GM21723 (cell line): ENCODE measurements at regions not wholly inside any gene's neighbourhood (a gene's known extent, or its start where the extent isn't known, plus 50 kb on each side); places are given as distances from the start of the nearest gene placed in this dataset.
"Not testable (repeated sequence)": the region's sequence is repeated elsewhere in the genome, so short reads cannot be mapped to it uniquely, and the experiment has no call there.

Source experiments
- ATAC-seq: cut with Tn5 transposase; IDR thresholded peaks from one replicate; pipeline ENCODE4 v1.9.1; 2021; ENCODE audit warnings: mild to moderate bottlenecking, moderate library complexity; ENCODE audit not compliant: unreplicated experiment

DNA sequence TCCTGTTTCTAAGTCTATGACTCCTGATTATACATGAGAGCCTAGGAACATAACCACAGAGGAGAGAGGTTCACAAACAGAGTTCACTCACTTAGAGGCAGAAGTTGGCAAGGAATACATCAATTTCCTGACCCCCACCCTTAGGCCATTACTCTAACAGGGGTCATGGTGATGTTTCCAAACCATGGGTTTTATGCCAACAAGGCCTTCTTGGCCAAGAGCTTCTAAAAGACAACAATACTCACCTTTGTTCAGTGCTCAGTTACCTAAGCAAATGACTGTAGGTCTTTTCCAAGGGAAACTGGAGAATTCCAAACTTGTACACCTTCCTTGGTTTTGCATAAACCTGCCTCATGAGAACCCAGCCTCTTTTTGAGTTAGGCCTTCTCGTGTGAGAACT is 52.6 kb downstream of the ERICH4 start:
- ATAC-seq = no peak

DNA sequence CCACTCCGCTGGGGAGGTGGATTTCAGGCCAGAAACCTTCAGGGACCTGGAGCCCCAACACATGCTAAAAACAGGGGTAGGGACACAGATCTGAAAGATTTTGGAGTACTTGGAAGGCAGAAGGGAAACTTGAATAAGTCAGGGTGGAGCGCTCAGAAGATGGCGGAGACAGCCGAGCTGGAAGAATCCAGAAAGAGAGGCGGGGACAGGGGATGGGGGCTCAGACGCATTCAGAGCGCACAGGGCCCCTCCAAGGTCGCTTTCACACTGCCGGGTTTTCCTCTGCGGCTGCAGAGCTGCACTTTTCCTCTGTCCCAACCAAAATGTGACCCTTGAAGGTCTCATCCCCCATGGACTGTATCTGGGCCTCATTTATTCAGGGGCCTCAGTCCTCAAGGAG is 56.9 kb downstream of the ERICH4 start:
- ATAC-seq = no peak

DNA sequence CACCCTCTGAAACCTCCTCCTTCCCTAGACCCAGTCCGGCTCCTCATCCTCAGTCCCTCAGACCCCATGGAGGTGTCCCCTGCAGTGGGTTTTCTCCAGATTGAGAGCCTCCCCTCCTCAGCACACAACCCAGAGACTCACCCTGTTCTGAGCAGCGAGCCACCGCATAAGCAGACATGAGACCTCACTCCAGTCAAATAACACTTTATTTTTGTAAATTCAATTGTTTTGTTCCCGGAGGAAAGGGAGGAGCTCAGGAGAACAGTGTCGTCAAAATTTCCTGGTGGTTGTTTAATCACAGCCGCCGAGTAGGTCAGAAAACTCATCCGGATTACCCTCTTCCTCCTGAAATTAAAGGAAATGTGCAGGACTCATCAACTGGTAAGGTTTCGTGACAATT is 57.5 kb downstream of the ERICH4 start:
- ATAC-seq = no peak

DNA sequence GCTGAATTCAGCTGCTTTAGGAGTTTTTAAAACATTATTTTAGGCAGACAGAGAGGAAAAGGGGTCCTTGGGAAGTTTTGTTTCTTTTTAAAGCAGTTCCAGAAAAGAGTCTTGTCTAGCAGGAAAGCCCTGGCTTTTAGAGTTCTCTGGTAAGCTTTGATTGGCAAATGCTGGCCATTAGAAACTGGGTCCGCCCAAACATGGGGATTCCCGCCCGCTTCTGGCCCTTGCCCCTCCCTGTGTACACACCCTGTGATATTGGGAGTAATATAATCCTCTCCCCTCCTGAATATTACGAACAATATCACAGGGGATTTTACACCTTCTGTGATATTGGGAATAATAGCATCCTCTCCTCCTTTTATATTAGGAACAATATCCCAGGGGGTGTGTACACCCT is 58.9 kb downstream of the ERICH4 start:
- ATAC-seq = no peak

DNA sequence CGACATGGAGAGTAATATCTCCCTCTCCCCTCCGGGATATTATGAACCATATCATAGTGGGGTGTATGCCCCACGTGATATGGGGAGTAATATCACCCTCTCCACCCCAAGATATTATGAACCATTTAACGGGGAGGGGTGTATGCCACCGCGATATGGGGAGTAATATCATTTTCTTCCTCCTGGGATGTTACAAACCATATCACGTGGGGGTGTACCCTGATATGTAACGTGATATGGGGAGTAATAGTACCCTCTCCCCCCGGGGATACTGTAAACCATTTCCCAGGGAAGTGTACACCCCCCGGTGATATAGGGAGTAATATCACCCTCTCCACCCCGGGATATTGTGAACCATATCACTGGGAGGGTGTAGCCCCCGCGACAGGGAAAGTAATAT is 62.1 kb downstream of the ERICH4 start:
- ATAC-seq = no peak

DNA sequence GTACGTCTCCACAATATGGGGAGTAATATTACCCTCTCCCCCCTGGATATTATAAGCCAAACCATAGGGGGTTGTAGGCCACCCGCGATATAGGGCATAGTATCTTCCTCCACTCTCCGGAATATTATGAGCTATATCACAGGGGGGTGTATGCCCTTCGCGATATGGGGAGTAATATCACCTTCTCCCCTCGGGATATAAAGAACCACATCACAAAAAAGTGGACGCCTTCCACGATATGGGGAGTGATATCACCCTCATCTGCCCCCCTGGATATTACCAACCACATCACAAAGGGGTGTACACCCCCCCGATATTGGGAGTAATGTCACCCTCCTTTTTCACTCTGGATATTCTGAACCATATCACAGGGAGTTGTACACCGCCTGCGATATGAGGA is 65.5 kb upstream of the CEACAM21 start:
- no peak for ATAC-seq

DNA sequence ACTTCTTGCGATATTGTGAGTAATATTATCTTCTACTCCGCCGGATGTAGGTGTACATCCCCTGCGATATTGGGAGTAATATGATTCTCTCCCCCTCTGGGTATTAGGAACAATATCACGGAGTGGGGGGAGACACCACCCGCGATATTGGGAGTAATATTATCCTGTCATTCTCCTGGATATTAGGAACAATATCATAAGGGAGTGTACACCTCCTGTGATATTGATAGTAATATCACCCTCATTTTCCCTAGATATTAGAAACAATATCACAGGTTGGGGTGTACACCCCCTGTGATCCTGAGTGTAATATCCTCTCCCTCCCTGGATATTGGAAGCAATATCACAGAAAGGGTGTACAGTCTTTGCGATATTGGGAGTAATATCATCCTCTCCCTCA is 64.3 kb upstream of the CEACAM21 start:
- no peak for ATAC-seq

DNA sequence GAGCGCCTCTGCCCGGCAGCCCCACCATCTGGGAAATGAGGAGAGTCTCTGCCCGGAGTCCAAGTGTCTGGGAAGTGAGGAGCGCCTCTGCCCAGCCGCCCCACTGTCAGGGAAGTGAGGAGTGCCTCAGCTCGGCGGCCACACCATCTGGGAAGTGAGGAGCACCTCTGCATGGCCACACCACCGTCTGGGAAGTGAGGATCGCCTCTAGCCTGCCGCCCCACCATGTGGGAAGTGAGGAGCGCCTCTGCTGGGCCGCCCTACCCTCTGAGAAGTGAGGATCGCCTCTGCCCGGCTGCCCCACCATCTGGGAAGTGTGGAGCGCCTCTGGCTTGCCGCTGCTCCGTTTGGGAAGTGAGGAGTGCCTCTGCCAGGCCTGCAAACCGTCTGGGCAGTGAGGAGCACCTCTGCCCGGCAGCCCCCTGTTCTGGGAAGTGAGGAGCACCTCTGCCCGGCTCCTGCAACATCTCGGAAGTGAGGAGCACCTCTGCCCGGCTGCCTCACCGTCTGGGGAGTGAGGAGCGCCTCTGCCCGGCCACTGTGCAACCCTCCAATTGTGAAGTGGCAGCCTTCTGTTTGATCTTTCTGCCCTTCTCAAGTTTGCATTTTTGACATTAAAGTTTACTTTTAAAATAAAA is 60.8 kb upstream of the CEACAM21 start:
- ATAC-seq = no peak

DNA sequence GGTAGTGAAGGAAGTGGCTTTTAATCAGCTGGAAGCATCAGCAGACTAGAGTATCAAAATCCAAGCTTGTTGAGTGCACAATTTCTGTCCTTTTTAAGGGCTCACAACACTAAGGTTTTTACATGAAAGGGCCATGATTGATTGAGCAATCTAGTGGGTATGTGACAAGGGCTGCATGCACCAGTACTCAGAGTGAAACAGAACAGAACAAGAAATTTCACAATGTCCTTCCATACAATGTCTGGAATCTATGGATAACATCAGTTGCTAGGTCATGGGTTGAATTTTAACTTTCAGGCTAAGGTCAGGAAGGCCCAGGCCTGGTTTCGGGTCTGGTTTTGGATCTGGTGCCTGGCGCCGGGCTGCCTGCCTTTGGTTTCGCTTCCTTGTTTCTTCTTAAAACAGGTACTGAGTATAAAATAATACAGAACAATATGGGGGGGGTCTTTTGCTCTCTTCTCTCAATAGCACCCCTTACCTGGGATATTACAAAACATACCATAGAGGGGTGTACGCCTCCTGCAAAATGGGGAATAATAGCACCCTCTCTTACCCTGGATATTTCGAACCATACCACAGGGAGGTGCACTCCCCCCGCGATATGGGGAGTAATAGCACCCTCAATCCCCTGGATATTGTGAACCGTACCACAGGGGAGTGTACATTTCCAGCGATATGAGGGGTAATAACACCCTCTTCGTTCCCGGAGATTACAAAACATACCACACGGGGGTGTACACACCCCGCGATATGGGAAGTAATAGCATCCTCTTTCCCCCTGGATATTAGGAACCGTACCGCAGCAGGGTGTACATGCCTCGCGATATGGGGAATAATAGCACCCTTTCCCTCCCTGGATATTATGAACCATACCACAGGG is 59.4 kb upstream of the CEACAM21 start:
- not testable (repeated sequence) for ATAC-seq

DNA sequence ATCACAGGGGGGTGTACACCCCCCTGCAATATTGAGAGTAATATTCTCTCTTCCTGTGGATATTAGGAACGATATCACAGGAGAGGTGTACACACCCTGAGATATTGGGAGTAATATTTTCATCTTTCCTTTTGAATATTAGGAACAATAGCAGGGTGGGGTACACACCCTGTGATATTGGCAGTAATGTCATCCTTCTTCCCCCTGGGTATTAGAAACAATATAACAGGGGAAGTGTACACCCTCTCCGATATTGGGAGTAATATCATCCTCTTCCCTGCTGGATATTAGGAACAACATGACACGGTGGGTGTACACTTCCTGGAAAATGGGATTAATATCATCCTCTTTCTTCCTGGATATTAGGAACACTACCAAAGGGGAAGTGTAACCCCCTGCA is 57.8 kb upstream of the CEACAM21 start:
- no peak for ATAC-seq

DNA sequence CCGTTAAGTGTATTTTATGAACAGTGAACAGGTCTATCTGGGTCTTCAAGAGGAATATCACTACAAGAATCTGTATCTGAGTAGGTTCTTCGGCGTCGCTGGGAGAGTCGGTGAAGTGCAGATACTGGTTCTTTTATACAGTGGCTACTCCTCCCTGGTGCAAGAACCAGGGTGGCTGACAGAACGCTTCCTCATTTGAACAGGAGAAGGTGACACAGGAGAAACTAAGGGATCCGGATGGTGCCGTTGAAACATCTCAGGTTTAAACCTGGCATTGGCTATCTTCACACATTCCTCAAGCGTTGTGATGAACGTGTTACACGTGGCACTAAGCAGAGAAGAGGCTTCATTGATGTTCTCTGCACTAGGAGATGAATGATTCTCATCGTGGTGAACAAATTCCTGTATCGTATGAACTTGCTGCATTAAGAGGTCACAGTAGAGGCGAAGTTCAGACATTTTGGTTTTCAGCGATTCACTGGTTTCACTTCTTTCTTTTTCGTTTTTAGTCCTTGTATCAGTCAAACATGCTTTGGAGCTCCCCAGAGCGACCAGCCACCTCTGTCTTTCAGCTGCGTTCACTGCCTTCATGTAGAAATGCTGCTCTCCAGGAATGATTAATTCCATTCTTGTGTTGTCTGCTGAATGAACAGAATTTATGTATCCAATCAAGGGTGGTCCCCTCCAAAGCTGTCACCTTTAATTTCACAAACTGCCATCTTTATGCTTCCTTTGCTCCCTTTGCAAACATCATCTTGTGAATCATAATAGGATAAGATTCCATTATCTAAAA is 54.6 kb upstream of the CEACAM21 start:
- peak; percentile 53 for ATAC-seq

DNA sequence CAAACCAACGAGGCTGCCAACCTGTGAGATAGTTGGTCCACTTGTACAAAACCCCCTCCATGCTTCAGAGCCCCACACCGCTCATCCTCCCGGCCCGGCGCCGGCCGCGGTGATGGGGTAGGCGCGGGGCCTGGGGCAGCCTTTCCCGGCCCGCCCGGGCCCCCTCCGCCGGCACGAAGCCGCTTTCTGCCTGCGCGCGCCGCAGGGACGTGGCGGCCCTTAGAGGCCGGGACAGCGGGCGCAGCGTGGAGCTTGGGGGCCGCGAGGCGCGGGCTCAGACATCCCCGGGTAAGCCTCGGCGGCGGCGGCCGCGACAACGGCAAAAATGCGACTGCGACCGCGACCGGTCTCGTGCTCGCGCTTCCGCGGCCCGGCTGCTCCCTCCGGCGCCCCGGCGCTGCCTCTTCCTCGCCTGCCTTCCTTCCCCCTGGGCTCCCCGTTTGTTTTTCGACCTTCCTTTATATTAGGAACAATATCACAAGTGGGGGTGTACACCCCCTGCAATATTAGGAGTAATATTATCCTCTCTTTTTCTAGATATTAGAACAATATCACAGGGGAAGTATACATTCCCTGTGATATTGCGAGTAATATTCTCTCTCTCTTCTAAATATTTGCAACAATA is 53.9 kb upstream of the CEACAM21 start:
- peak; percentile 50 for ATAC-seq

DNA sequence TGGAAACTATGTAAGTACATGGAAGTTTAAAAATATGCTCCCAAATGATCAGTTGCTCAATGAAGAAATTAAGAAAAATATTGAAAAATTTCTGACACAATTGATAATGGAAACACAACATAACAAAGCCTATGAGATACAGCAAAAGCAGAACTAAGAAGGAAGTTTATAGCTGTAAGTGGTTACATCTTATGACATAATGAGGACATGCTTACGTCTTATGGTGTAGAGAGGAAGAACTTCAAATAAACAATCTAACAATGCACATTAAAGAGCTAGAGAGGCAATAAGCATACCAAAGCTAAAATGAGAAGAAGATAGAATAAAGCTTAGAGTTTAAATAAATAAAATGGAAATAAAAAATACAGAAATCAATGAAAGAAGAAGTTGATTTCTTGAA is 50.0 kb upstream of the CEACAM21 start:
- ATAC-seq = no peak
